ENCODE measurements at regions not wholly inside any gene's neighbourhood (a gene's known extent, or its start where the extent isn't known, plus 50 kb on each side); places are given as distances from the start of the nearest gene placed in this dataset.

GRCh38 chr15:47918877-47919276, 201.6 kb downstream of the SEMA6D start:
- no peak for DNase-seq (ENCODE audit: low read depth)
- H3K4me3 ChIP-seq (ENCODE audit: low read depth, low read length), result no peak overlapping the region
- no peak for TF ChIP-seq CTCF (conservative IDR thresholded peaks at IDR 0.05; ENCODE audit: low read depth, low read length)

- TF ChIP-seq CTCF (conservative IDR thresholded peaks at IDR 0.05; ENCODE audit: low read depth, low read length), result no peak
- no peak overlapping the region for H3K4me3 ChIP-seq (ENCODE audit: low read depth, low read length)
- DNase-seq (ENCODE audit: low read depth), result no peak
Observed at GRCh38 chr15:47924381-47924780, 196.4 kb upstream of the SLC24A5 start.

- no peak for TF ChIP-seq CTCF (conservative IDR thresholded peaks at IDR 0.05; ENCODE audit: low read depth, low read length)
- DNase-seq (ENCODE audit: low read depth), result no peak
- H3K4me3 ChIP-seq (ENCODE audit: low read depth, low read length), result no peak overlapping the region
Observed at GRCh38 chr15:47929138-47929803, 191.5 kb upstream of the SLC24A5 start.

- TF ChIP-seq CTCF (conservative IDR thresholded peaks at IDR 0.05; ENCODE audit: low read depth, low read length), result no peak
- no peak for DNase-seq (ENCODE audit: low read depth)
Observed at GRCh38 chr15:47932261-47932660, 188.5 kb upstream of the SLC24A5 start.

GRCh38 chr15:47932951-47933641, 187.7 kb upstream of the SLC24A5 start:
- DNase-seq (ENCODE audit: low read depth), result no peak
- H3K4me3 ChIP-seq (ENCODE audit: low read depth, low read length), result no peak overlapping the region
- TF ChIP-seq CTCF (conservative IDR thresholded peaks at IDR 0.05; ENCODE audit: low read depth, low read length), result no peak

More at GRCh38 chr15:47932261-47932660, 188.5 kb upstream of the SLC24A5 start:
- H3K4me3 ChIP-seq (ENCODE audit: low read depth, low read length), result no peak overlapping the region

GRCh38 chr15:47933865-47934264, 186.9 kb upstream of the SLC24A5 start:
- no peak for TF ChIP-seq CTCF (conservative IDR thresholded peaks at IDR 0.05; ENCODE audit: low read depth, low read length)
- H3K4me3 ChIP-seq (ENCODE audit: low read depth, low read length), result no peak overlapping the region
- DNase-seq (ENCODE audit: low read depth), result no peak

GRCh38 chr15:47934342-47934741, 186.4 kb upstream of the SLC24A5 start:
- DNase-seq (ENCODE audit: low read depth), result no peak
- no peak for TF ChIP-seq CTCF (conservative IDR thresholded peaks at IDR 0.05; ENCODE audit: low read depth, low read length)
- no peak overlapping the region for H3K4me3 ChIP-seq (ENCODE audit: low read depth, low read length)
